Iris pigment epithelial cell (primary cell): ENCODE measurements at regions not wholly inside any gene's neighbourhood (a gene's known extent, or its start where the extent isn't known, plus 50 kb on each side); places are given as distances from the start of the nearest gene placed in this dataset.

ENCODE experiments used
- DNase-seq: peaks from one replicate; pipeline ENCODE4 v3.0.0-alpha.2; 2011; ENCODE audit warnings: low read depth

DNA sequence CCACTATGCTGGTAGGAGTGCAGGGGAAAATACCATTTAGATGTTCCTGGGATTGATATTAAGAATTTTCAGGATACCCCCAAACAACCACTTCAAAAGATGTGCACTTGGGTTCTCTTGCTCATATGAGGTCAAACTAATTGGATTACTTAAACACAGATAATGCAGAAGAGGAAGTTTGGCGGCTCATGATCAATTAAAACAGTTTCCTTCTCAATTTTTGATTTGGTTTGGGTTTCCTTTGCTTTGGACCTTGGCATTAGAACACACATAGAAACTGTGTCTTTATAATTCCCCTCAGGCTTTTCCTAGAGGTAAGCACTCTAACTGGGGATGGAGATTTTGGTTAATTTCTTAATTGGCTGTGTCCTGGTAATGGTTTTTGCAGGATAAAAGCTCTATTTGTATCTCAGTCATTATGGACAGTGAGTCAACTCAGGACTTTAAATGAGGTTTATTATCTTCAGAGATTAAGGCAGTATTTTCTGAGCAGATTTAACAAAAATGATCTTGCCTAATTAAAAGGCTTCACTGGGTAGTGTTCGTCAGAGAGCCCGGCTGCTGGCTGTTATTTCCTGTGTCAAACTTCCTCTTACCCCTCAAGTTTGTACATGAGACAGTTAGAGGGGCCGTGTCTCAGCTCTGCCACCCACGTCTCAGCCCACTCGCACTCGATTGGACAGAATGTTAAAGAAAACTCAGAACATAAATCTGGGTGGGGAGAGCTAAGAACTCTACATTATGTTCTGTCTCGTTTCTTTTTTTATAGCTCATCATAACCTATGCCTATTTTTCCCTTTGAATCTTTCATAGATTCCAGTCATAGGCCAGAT, 50.3 kb upstream of the PREP start:
- DNase-seq, result no peak
